ENCODE measurements at regions not wholly inside any gene's neighbourhood (a gene's known extent, or its start where the extent isn't known, plus 50 kb on each side); places are given as distances from the start of the nearest gene placed in this dataset.

- H3K27ac ChIP-seq (ENCODE audit: low read depth, low read length) = no peak overlapping the region
- no peak overlapping the region for H3K9ac ChIP-seq (ENCODE audit: low read length)
- no peaks in the 10 kb centered on the region for H3K9me3 ChIP-seq (ENCODE audit: control insufficient read depth, insufficient read depth, low read depth, low read length)
- no peak overlapping the region for H3K4me3 ChIP-seq (ENCODE audit: low read depth, low read length)
- no peaks in the 10 kb centered on the region for H3K27me3 ChIP-seq (ENCODE audit: control insufficient read depth, insufficient read depth, low read length)
- peaks cover under 1% of the 10 kb centered on the region; the same call in 1 of the 2 replicates for H3K4me1 ChIP-seq (ENCODE audit: control insufficient read depth, insufficient read depth, low read length)
- no peaks in the 10 kb centered on the region for H3K36me3 ChIP-seq (ENCODE audit: control insufficient read depth, insufficient read depth, low read length)
Measured at GRCh38 chr2:146252119-146252518, 1592.7 kb upstream of the ACVR2A start.

- peaks cover 6% of the 10 kb centered on the region; the same call in 1 of the 2 replicates for H3K4me1 ChIP-seq (ENCODE audit: control insufficient read depth, insufficient read depth, low read length)
- no peak overlapping the region for H3K4me3 ChIP-seq (ENCODE audit: low read depth, low read length)
- no peak overlapping the region for H3K9ac ChIP-seq (ENCODE audit: low read length)
- no peaks in the 10 kb centered on the region for H3K36me3 ChIP-seq (ENCODE audit: control insufficient read depth, insufficient read depth, low read length)
- H3K9me3 ChIP-seq (ENCODE audit: control insufficient read depth, insufficient read depth, low read depth, low read length) = no peaks in the 10 kb centered on the region
- no peak overlapping the region for H3K27ac ChIP-seq (ENCODE audit: low read depth, low read length)
- no peaks in the 10 kb centered on the region for H3K27me3 ChIP-seq (ENCODE audit: control insufficient read depth, insufficient read depth, low read length)
Measured at GRCh38 chr2:146251328-146251727, 1593.5 kb upstream of the ACVR2A start.

- Histone ChIP-seq H3K9ac (ENCODE audit: low read length) (no peak overlapping the region), H3K4me3 (ENCODE audit: low read depth, low read length) (no peak overlapping the region), H3K27me3 (ENCODE audit: control insufficient read depth, insufficient read depth, low read length) (no peaks in the 10 kb centered on the region), H3K27ac (ENCODE audit: low read depth, low read length) (no peak overlapping the region; the same call in 1 of the 2 replicates), H3K4me1 (ENCODE audit: control insufficient read depth, insufficient read depth, low read length) (peaks cover 6% of the 10 kb centered on the region; the same call in 1 of the 2 replicates), H3K36me3 (ENCODE audit: control insufficient read depth, insufficient read depth, low read length) (no peaks in the 10 kb centered on the region), H3K9me3 (ENCODE audit: control insufficient read depth, insufficient read depth, low read depth, low read length) (no peaks in the 10 kb centered on the region)
Measured at GRCh38 chr2:146246736-146247523, 1597.9 kb upstream of the ACVR2A start.

- no peaks in the 10 kb centered on the region for H3K27me3 ChIP-seq (ENCODE audit: control insufficient read depth, insufficient read depth, low read length)
- no peak overlapping the region for H3K9ac ChIP-seq (ENCODE audit: low read length)
- no peak overlapping the region for H3K4me3 ChIP-seq (ENCODE audit: low read depth, low read length)
- no peaks in the 10 kb centered on the region for H3K36me3 ChIP-seq (ENCODE audit: control insufficient read depth, insufficient read depth, low read length)
- no peaks in the 10 kb centered on the region for H3K9me3 ChIP-seq (ENCODE audit: control insufficient read depth, insufficient read depth, low read depth, low read length)
- H3K4me1 ChIP-seq (ENCODE audit: control insufficient read depth, insufficient read depth, low read length) = peaks cover 6% of the 10 kb centered on the region; the same call in 1 of the 2 replicates
- H3K27ac ChIP-seq (ENCODE audit: low read depth, low read length) = no peak overlapping the region
Measured at GRCh38 chr2:146246002-146246735, 1598.7 kb upstream of the ACVR2A start.

- H3K9ac ChIP-seq (ENCODE audit: low read length) = no peak overlapping the region
- no peaks in the 10 kb centered on the region for H3K36me3 ChIP-seq (ENCODE audit: control insufficient read depth, insufficient read depth, low read length)
- H3K4me1 ChIP-seq (ENCODE audit: control insufficient read depth, insufficient read depth, low read length) = peaks cover 6% of the 10 kb centered on the region; the same call in 1 of the 2 replicates
- H3K9me3 ChIP-seq (ENCODE audit: control insufficient read depth, insufficient read depth, low read depth, low read length) = no peaks in the 10 kb centered on the region
- H3K27me3 ChIP-seq (ENCODE audit: control insufficient read depth, insufficient read depth, low read length) = no peaks in the 10 kb centered on the region
- H3K4me3 ChIP-seq (ENCODE audit: low read depth, low read length) = no peak overlapping the region
- H3K27ac ChIP-seq (ENCODE audit: low read depth, low read length) = no peak overlapping the region
Measured at GRCh38 chr2:146244830-146245229, 1600.0 kb upstream of the ACVR2A start.

GRCh38 chr2:146244131-146244530 is 1600.7 kb upstream of the ACVR2A start:
- Histone ChIP-seq H3K4me3 (ENCODE audit: low read depth, low read length) (no peak overlapping the region), H3K36me3 (ENCODE audit: control insufficient read depth, insufficient read depth, low read length) (no peaks in the 10 kb centered on the region), H3K4me1 (ENCODE audit: control insufficient read depth, insufficient read depth, low read length) (peaks cover 6% of the 10 kb centered on the region; the same call in 1 of the 2 replicates), H3K9ac (ENCODE audit: low read length) (no peak overlapping the region), H3K9me3 (ENCODE audit: control insufficient read depth, insufficient read depth, low read depth, low read length) (no peaks in the 10 kb centered on the region), H3K27ac (ENCODE audit: low read depth, low read length) (no peak overlapping the region), H3K27me3 (ENCODE audit: control insufficient read depth, insufficient read depth, low read length) (no peaks in the 10 kb centered on the region)

GRCh38 chr2:146241023-146241422 is 1603.8 kb upstream of the ACVR2A start:
- Histone ChIP-seq H3K27ac (ENCODE audit: low read depth, low read length) (no peak overlapping the region), H3K27me3 (ENCODE audit: control insufficient read depth, insufficient read depth, low read length) (no peaks in the 10 kb centered on the region), H3K9me3 (ENCODE audit: control insufficient read depth, insufficient read depth, low read depth, low read length) (no peaks in the 10 kb centered on the region), H3K4me1 (ENCODE audit: control insufficient read depth, insufficient read depth, low read length) (no peaks in the 10 kb centered on the region), H3K9ac (ENCODE audit: low read length) (no peak overlapping the region), H3K36me3 (ENCODE audit: control insufficient read depth, insufficient read depth, low read length) (no peaks in the 10 kb centered on the region), H3K4me3 (ENCODE audit: low read depth, low read length) (no peak overlapping the region)

GRCh38 chr2:146240391-146240790 is 1604.4 kb upstream of the ACVR2A start:
- no peaks in the 10 kb centered on the region for H3K36me3 ChIP-seq (ENCODE audit: control insufficient read depth, insufficient read depth, low read length)

GRCh38 chr2:146239392-146240135 is 1605.3 kb upstream of the ACVR2A start:
- no peak overlapping the region for H3K27ac ChIP-seq (ENCODE audit: low read depth, low read length)
- H3K36me3 ChIP-seq (ENCODE audit: control insufficient read depth, insufficient read depth, low read length) = no peaks in the 10 kb centered on the region
- H3K27me3 ChIP-seq (ENCODE audit: control insufficient read depth, insufficient read depth, low read length) = no peaks in the 10 kb centered on the region
- no peak overlapping the region for H3K9ac ChIP-seq (ENCODE audit: low read length)
- no peaks in the 10 kb centered on the region for H3K4me1 ChIP-seq (ENCODE audit: control insufficient read depth, insufficient read depth, low read length)
- H3K9me3 ChIP-seq (ENCODE audit: control insufficient read depth, insufficient read depth, low read depth, low read length) = no peaks in the 10 kb centered on the region
- H3K4me3 ChIP-seq (ENCODE audit: low read depth, low read length) = no peak overlapping the region

More at GRCh38 chr2:146240391-146240790, 1604.4 kb upstream of the ACVR2A start:
- Histone ChIP-seq H3K27ac (ENCODE audit: low read depth, low read length) (no peak overlapping the region), H3K4me1 (ENCODE audit: control insufficient read depth, insufficient read depth, low read length) (no peaks in the 10 kb centered on the region), H3K9me3 (ENCODE audit: control insufficient read depth, insufficient read depth, low read depth, low read length) (no peaks in the 10 kb centered on the region), H3K27me3 (ENCODE audit: control insufficient read depth, insufficient read depth, low read length) (no peaks in the 10 kb centered on the region), H3K4me3 (ENCODE audit: low read depth, low read length) (no peak overlapping the region), H3K9ac (ENCODE audit: low read length) (no peak overlapping the region)

GRCh38 chr2:146238254-146238966 is 1606.4 kb upstream of the ACVR2A start:
- Histone ChIP-seq H3K36me3 (ENCODE audit: control insufficient read depth, insufficient read depth, low read length) (no peaks in the 10 kb centered on the region), H3K9ac (ENCODE audit: low read length) (no peak overlapping the region), H3K9me3 (ENCODE audit: control insufficient read depth, insufficient read depth, low read depth, low read length) (no peaks in the 10 kb centered on the region), H3K4me3 (ENCODE audit: low read depth, low read length) (no peak overlapping the region), H3K4me1 (ENCODE audit: control insufficient read depth, insufficient read depth, low read length) (no peaks in the 10 kb centered on the region), H3K27ac (ENCODE audit: low read depth, low read length) (no peak overlapping the region), H3K27me3 (ENCODE audit: control insufficient read depth, insufficient read depth, low read length) (no peaks in the 10 kb centered on the region)

Data from HUES6 (cell line).